DMS153 treated with DMSO at 0.1 percent for 48 hours (cell line): ENCODE measurements at regions not wholly inside any gene's neighbourhood (a gene's known extent, or its start where the extent isn't known, plus 50 kb on each side); places are given as distances from the start of the nearest gene placed in this dataset.

Experiments used
- DNase-seq: peaks from one replicate; lab custom pipeline; 2025; ENCODE audit not compliant: unreplicated experiment; lab: John Stamatoyannopoulos, UW

- DNase-seq: peak; percentile 42
Observed at GRCh38 chr12:90098132-90098779, 389.6 kb upstream of the ATP2B1 start.

GRCh38 chr12:90091809-90092208 is 383.2 kb upstream of the ATP2B1 start:
- no peak for DNase-seq

GRCh38 chr12:90090929-90091651 is 382.5 kb upstream of the ATP2B1 start:
- DNase-seq: no peak

- DNase-seq: no peak
Observed at GRCh38 chr12:90086281-90086680, 377.6 kb upstream of the ATP2B1 start.

DNA sequence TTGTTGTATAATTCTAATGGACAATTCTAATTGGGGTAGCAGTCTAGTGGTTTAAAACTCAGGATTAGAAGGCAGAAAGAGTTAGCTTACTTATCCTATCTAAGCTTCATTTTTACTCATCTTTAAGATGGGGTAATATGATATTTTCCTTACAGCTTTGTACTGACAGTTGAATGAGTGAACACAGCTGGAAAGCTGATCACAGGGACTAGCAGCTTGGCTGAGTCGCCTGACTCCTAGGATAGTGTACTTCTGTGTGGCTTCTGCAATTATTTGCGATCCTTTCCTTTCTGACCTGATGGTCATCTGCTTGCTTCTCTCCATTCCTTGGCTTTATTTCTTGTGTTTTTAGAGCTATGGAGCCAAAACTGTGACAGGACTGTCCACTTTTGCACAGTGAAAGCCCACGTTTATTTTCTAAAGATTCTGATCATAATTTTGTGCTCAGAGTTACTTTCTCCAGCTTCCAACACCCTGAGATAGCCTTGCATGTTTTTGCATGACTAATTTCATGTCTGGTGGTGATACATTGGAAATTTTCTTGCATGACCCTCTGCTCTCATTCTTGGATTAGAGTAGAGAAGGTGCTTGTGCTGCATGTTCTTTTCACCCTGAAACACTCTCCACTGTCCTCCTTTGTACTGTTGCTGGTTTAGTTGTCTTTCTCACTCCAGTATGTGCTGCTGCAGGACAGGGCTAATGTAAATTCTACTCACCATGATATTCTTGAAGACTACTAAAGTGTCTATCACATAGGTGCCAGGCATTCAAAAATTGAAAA is 377.0 kb upstream of the ATP2B1 start:
- DNase-seq: no peak

- DNase-seq: no peak
Observed at GRCh38 chr12:90084018-90084417, 375.4 kb upstream of the ATP2B1 start.

DNA sequence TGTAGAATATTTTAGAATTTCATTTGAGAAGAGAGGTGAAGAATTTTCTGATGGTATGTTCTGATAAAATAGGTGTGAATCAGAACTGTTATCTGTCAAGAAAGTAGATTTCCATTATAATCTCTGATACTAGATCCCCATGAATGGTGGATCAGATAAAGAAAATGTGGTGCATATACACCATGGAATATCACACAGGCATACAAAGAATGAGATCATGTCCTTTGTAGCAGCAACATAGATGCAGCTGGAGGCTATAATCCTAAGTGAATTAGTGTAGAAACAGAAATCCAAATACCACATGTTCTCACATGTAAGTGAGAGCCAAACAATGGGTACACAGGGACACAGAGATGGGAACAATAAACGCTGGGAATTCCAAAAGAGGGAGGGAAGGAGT is 372.0 kb upstream of the ATP2B1 start:
- no peak for DNase-seq

DNA sequence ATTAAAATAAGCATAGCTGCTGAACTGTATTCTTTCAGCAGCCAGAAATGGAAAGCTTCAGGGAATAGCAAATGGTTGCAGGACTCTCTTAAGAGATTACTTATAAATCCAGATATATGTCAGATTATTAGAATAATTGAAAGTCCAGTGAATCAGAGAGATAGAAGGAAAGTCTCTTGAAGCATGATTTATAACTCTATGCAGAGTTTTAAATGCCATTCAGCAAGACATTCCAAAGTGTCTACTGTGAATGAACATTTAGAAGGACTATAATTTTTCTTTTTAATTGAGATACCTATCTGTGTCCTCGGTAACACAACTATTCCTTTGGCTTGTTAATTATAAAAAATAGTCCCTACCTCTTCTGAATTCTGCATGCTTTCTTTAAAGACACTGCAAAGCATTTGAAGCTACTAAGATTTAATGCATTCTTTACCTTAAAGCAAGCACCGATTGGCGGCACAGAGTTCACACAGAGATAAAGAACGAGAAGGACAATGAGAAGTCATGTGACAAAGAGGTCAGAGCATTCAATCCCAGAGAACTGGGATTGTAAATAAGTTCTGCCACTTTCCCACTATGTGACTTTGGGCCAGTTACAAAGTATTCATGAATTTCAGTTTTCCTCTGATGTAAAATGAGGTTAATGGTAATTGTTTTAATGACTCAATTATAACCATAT is 371.0 kb upstream of the ATP2B1 start:
- no peak for DNase-seq

- no peak for DNase-seq
Observed at GRCh38 chr12:90078344-90078743, 369.7 kb upstream of the ATP2B1 start.

GRCh38 chr12:90077756-90078155 is 369.1 kb upstream of the ATP2B1 start:
- DNase-seq: no peak

GRCh38 chr12:90076851-90077319 is 368.2 kb upstream of the ATP2B1 start:
- no peak for DNase-seq

DNA sequence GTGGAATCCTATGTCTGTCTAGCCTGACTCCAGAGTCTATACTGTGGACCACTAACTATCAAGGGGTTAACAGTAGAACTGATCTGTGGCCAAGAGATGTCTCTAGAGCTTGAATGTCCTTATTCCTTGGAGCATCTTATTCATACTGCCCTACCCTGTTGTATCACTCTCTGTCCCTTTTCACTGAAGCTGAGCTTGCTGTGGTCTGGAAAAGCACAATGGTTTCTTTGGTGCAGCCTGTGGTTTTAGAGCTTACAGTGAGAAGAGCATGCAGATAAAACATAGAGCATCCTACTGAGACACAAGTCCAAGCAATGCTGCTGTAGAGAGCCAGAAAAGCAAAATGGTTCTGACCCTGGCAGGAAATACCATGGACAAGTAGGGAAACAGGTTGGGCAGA is 367.0 kb upstream of the ATP2B1 start:
- no peak for DNase-seq

GRCh38 chr12:90074086-90074485 is 365.4 kb upstream of the ATP2B1 start:
- no peak for DNase-seq

- no peak for DNase-seq
Observed at GRCh38 chr12:90071996-90072395, 363.4 kb upstream of the ATP2B1 start.

GRCh38 chr12:90069711-90070110 is 361.1 kb upstream of the ATP2B1 start:
- no peak for DNase-seq

DNA sequence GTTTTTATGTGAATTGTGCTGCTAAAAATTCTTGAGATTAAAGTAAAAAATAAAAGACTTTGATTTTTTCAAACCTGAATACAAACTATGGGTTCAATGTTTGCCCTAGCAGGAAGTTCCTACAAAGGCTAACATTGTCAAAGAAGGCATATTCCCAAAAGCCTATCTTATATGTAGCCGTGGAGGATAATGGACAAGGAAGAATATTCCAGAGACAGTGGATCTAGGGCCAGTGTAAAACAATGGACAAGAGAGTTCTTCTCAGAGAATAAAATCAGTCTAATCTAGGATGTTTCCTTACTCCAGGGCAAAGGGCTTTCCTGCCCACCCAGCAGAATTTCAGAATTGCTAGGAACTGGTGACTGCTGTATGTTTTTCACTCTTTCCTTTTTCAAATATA is 359.2 kb upstream of the ATP2B1 start:
- DNase-seq: no peak

GRCh38 chr12:90064852-90065801 is 356.5 kb upstream of the ATP2B1 start:
- DNase-seq: peak; percentile 55

- no peak for DNase-seq
Observed at GRCh38 chr12:90062799-90063198, 354.2 kb upstream of the ATP2B1 start.

GRCh38 chr12:90061809-90062208 is 353.2 kb upstream of the ATP2B1 start:
- no peak for DNase-seq

GRCh38 chr12:90060031-90060430 is 351.4 kb upstream of the ATP2B1 start:
- DNase-seq: no peak
